Fibroblast of the aortic adventitia (primary cell): ENCODE measurements at regions not wholly inside any gene's neighbourhood (a gene's known extent, or its start where the extent isn't known, plus 50 kb on each side); places are given as distances from the start of the nearest gene placed in this dataset.
"Not testable (repeated sequence)": the region's sequence is repeated elsewhere in the genome, so short reads cannot be mapped to it uniquely, and the experiment has no call there.

Source experiments
- DNase-seq: peaks from one replicate; pipeline ENCODE4 v3.0.0-alpha.2; 2010; ENCODE audit warnings: low read depth
- H3K4me3 ChIP-seq: 2 replicates; pipeline ENCODE4 v1.5.1; 2011; ENCODE audit warnings: low read depth, mild to moderate bottlenecking, control low read depth, low read length, moderate library complexity
- CTCF ChIP-seq: IDR thresholded peaks from 2 replicates; pipeline ENCODE4 v1.5.1; 2011; ENCODE audit warnings: mild to moderate bottlenecking, low read length, control low read depth, inconsistent platforms; ENCODE audit not compliant: insufficient read depth

- TF ChIP-seq CTCF = no peak
- no peak for DNase-seq
- no peak overlapping the region for H3K4me3 ChIP-seq
Observed at GRCh38 chr5:106814961-106815360, 855.8 kb downstream of the EFNA5 start.

DNA sequence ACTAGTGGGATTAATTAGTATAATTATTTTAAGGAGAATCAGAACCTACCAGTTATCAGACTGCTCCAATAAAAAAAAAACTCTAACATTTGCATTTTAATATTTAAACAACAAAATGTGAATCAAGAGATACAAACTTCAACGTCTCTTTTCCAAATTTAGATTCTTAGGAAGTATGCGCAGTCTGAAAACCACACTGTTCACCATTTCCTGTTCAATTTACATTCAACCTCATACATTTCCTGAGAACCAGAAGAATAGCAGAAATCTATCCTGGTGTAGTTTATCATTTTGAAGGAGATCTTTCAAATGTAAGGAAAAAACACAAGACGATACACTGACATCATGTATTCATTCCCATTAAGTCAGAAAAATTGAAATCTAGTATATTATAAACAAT lies 869.2 kb downstream of the EFNA5 start:
- no peak for TF ChIP-seq CTCF
- H3K4me3 ChIP-seq = no peak overlapping the region

DNA sequence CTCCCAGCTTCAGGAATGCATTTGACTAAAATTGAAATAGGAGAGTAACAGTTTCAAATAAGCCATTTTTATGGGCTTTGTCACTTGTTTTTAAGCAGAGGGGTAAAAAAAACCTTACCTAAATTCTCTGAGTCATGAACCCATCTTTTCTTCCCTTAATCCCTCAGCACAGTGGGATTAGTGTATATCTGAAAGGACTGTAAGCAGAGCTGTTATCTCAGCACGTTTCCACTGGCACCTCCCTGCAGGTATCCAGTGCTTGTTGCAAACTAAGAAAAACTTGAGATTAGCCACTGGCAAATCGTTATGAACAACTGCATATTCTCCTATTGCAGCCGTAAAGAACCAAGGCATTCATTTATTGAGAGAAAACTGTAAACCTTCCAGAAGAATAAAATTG lies 872.7 kb downstream of the EFNA5 start:
- H3K4me3 ChIP-seq = no peak overlapping the region

More for the DNA sequence above, 869.2 kb downstream of the EFNA5 start:
- no peak for DNase-seq

GRCh38 chr5:106796081-106796480 lies 874.7 kb downstream of the EFNA5 start:
- no peak for DNase-seq
- H3K4me3 ChIP-seq = no peak overlapping the region
- TF ChIP-seq CTCF = no peak

More for the DNA sequence above, 872.7 kb downstream of the EFNA5 start:
- no peak for TF ChIP-seq CTCF
- no peak for DNase-seq

- H3K4me3 ChIP-seq = no peak overlapping the region
- no peak for DNase-seq
- TF ChIP-seq CTCF = no peak
Observed at GRCh38 chr5:106784846-106785245, 885.9 kb downstream of the EFNA5 start.

GRCh38 chr5:106780355-106780754 lies 890.4 kb downstream of the EFNA5 start:
- no peak overlapping the region for H3K4me3 ChIP-seq
- no peak for DNase-seq
- no peak for TF ChIP-seq CTCF

DNA sequence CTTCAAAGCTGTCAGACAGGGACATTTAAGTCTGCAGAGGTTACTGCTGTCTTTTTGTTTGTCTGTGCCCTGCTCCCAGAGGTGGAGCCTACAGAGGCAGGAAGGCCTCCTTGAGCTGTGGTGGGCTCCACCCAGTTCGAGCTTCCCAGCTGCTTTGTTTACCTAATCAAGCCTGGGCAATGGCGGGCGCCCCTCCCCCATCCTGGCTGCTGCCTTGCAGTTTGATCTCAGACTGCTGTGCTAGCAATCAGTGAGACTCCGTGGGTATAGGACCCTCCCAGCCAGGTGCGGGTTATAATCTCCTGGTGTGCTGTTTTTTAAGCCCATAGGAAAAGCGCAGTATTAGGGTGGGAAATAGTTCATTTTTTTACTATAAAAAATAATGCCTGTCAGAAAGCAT lies 894.2 kb downstream of the EFNA5 start:
- not testable (repeated sequence) for DNase-seq, H3K4me3 ChIP-seq
